B cell (primary cell): ENCODE measurements at regions not wholly inside any gene's neighbourhood (a gene's known extent, or its start where the extent isn't known, plus 50 kb on each side); places are given as distances from the start of the nearest gene placed in this dataset.

Source experiments
- ATAC-seq: fragments of 200-7000 bp; cut with Tn5 transposase; one replicate; pipeline ENCODE4 v1.10.0; 2021; ENCODE audit warnings: low read depth, mild to moderate bottlenecking, moderate number of reproducible peaks, moderate library complexity
- CTCF ChIA-PET: fragments of 350-600 bp; sonication (Branson Sonifier 250); formaldehyde crosslinking; loops from one replicate; lab custom pipeline; 2021; ENCODE audit warnings: antibody characterized with exemption, inconsistent platforms; lab: Charles Lee
- POLR2A ChIA-PET: fragments of 350-600 bp; sonication (Branson Sonifier 250); formaldehyde crosslinking; loops from one replicate; lab custom pipeline; 2021; ENCODE audit warnings: antibody characterized with exemption; lab: Charles Lee
- DNase-seq: peaks from one replicate; pipeline ENCODE4 v3.0.0; 2013
- H2AFZ ChIP-seq: 2 replicates; pipeline ENCODE4 v1.6.1; 2012; ENCODE audit warnings: mild to moderate bottlenecking, low read depth, low read length; ENCODE audit not compliant: insufficient read depth, poor library complexity, severe bottlenecking
- H3K27ac ChIP-seq, 2 donors: 1 replicate in 1 of 2; 2 replicates in 1 of 2; pipeline ENCODE4 v1.5.1; 2012 to 2013; ENCODE audit warnings: low read length in 2 of 2, mild to moderate bottlenecking in 2 of 2, moderate library complexity in 1 of 2
- H3K27me3 ChIP-seq, 4 experiments: fragments of 200-600 bp in 1 of 4; sonication (generic) in 1 of 4; replicated peaks in 1 of 4; 1 replicate in 2 of 4; 2 replicates in 2 of 4; pipeline versions ENCODE4 v1.6.1 to v1.7.0; 2013 to 2016; ENCODE audit warnings: low read length in 3 of 4, mild to moderate bottlenecking in 2 of 4, mixed read lengths in 1 of 4, moderate library complexity in 1 of 4; ENCODE audit not compliant: insufficient read depth in 4 of 4, control insufficient read depth in 3 of 4; ENCODE audit errors: control extremely low read depth in 1 of 4
- H3K36me3 ChIP-seq, 2 experiments: replicated peaks in 1 of 2; 1 replicate in 1 of 2; 2 replicates in 1 of 2; pipeline versions ENCODE4 v1.6.1 to v1.7.1; 2013; ENCODE audit warnings: low read length in 1 of 2; ENCODE audit not compliant: insufficient read depth in 2 of 2, control insufficient read depth in 1 of 2; ENCODE audit errors: control extremely low read depth in 1 of 2, extremely low read depth in 1 of 2
- H3K4me1 ChIP-seq, 2 donors: fragments of 200-600 bp in 1 of 2; sonication (generic) in 1 of 2; 1 replicate in 1 of 2; 2 replicates in 1 of 2; pipeline versions ENCODE4 v1.5.1 to v1.6.1; 2013 to 2017; ENCODE audit warnings: low read length in 2 of 2; ENCODE audit not compliant: control insufficient read depth in 2 of 2, insufficient read depth in 2 of 2
- H3K4me2 ChIP-seq: replicated peaks from 2 replicates; pipeline ENCODE3; 2012; ENCODE audit warnings: mild to moderate bottlenecking, low read depth, low read length; ENCODE audit not compliant: poor library complexity, severe bottlenecking
- H3K4me3 ChIP-seq, 5 experiments: fragments of 200-600 bp in 1 of 5; sonication (generic) in 1 of 5; 1 replicate in 3 of 5; 2 replicates in 2 of 5; pipeline versions ENCODE4 v1.5.1 to v1.7.0; 2011 to 2016; ENCODE audit warnings: low read length in 4 of 5, mild to moderate bottlenecking in 4 of 5, low read depth in 2 of 5, control low read depth in 1 of 5, moderate library complexity in 1 of 5; ENCODE audit not compliant: insufficient read depth in 1 of 5; ENCODE audit errors: control extremely low read depth in 1 of 5, extremely low read depth in 1 of 5
- H3K79me2 ChIP-seq: fragments of 200-600 bp; sonication (generic); one replicate; pipeline ENCODE4 v1.6.0; 2016; ENCODE audit warnings: low read length; ENCODE audit not compliant: control insufficient read depth, insufficient read depth
- H3K9ac ChIP-seq: fragments of 200-600 bp; sonication (generic); 2 replicates; pipeline ENCODE4 v1.6.1; 2017; ENCODE audit warnings: mild to moderate bottlenecking, low read length, moderate library complexity
- H3K9me3 ChIP-seq, 3 donors: one replicate each; pipeline versions ENCODE4 v1.6.1 to v1.7.1; 2013; ENCODE audit warnings: low read length in 2 of 3; ENCODE audit not compliant: control insufficient read depth in 2 of 3, insufficient read depth in 1 of 3; ENCODE audit errors: control extremely low read depth in 1 of 3
- H4K20me1 ChIP-seq: 2 replicates; pipeline ENCODE4 v1.6.0; 2012; ENCODE audit warnings: mild to moderate bottlenecking, low read length; ENCODE audit not compliant: insufficient read depth, control insufficient read depth, poor library complexity, severe bottlenecking
- H3K27ac Mint-ChIP-seq: one replicate; pipeline ENCODE4 v1.8.0; 2021; ENCODE audit warnings: mixed read lengths
- H3K27me3 Mint-ChIP-seq: one replicate; pipeline ENCODE4 v1.8.0; 2021; ENCODE audit warnings: mixed read lengths
- H3K4me1 Mint-ChIP-seq: one replicate; pipeline ENCODE4 v1.8.0; 2021; ENCODE audit warnings: mixed read lengths
- H3K4me3 Mint-ChIP-seq: one replicate; pipeline ENCODE4 v1.8.0; 2021; ENCODE audit warnings: mixed read lengths
- H3K9me3 Mint-ChIP-seq: one replicate; pipeline ENCODE4 v1.8.0; 2022; ENCODE audit warnings: mixed read lengths; ENCODE audit not compliant: insufficient read depth
- CTCF ChIP-seq: fragments of 200-600 bp; IDR thresholded peaks from one replicate; pipeline ENCODE4 v1.8.0; 2022; ENCODE audit warnings: antibody characterized with exemption, mild to moderate bottlenecking
- EZH2 ChIP-seq: IDR thresholded peaks from 2 replicates; pipeline ENCODE4 v1.6.1; 2012; ENCODE audit warnings: borderline replicate concordance, low read depth, mild to moderate bottlenecking, moderate library complexity, low read length; ENCODE audit not compliant: insufficient read depth, poor library complexity, severe bottlenecking
- WGBS: methylation state at CpG from one replicate; pipeline ENCODE4 v1.1.5; 2013; ENCODE audit warnings: missing lambda C conversion rate; ENCODE audit not compliant: insufficient coverage; 5-methylcytosine and 5-hydroxymethylcytosine counted together
- intact Hi-C: fragments of 100-400 bp; cut with micrococcal nuclease; formaldehyde crosslinking; loops from one replicate; pipeline ENCODE4 v1.10.0; 2022

GRCh38 chr6:121940728-121941127 is 458.7 kb upstream of the HSF2 start:
- ATAC-seq: no peak
- CTCF ChIA-PET: no interaction called here
- H3K9me3 ChIP-seq: no peaks in the 10 kb centered on the region

DNA sequence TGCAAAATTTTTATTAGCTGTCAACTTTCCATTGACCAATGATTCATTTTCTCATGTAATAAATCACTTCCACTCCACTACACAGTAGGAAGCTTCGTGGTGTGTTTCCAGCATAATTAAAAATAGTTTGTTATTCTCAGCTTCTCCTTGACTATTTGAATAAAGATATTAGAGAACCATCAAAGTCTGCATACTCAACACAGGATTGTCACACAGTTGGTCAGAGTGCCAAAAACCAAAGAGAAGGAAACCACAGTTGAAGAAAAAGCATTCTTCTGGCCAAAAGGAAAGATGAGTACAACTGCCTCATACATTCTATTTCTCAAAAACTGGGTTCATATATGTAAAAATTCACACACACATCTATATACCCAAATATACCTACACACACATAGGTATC is 455.1 kb upstream of the HSF2 start:
- no peaks in the 10 kb centered on the region for H3K27me3 ChIP-seq
- no peaks in the 10 kb centered on the region for H3K79me2 ChIP-seq
- H3K4me1 ChIP-seq: no peaks in the 10 kb centered on the region
- no peaks in the 10 kb centered on the region for H3K9me3 ChIP-seq
- Mint-ChIP-seq H3K27me3 (no peaks in the 10 kb centered on the region), H3K9me3 (peaks cover 8% of the 10 kb centered on the region), H3K27ac (no peak overlapping the region), H3K4me3 (no peak overlapping the region), H3K4me1 (no peaks in the 10 kb centered on the region)
- no peaks in the 10 kb centered on the region for H4K20me1 ChIP-seq
- H3K9ac ChIP-seq: no peak overlapping the region
- no peak overlapping the region for H3K4me2 ChIP-seq
- ChIA-PET CTCF (no interaction called here), POLR2A (no interaction called here)
- DNase-seq: no peak
- no peak overlapping the region for H3K4me3 ChIP-seq
- intact Hi-C loops: no loop called here
- ATAC-seq: no peak
- no peaks in the 10 kb centered on the region for H3K36me3 ChIP-seq
- no peak for TF ChIP-seq CTCF
- TF ChIP-seq EZH2: no peak
- WGBS: no CpG with 5 or more reads among the region's 1 CpG
- H3K27ac ChIP-seq: no peak overlapping the region
- no peak overlapping the region for H2AFZ ChIP-seq

More at GRCh38 chr6:121940728-121941127, 458.7 kb upstream of the HSF2 start:
- Mint-ChIP-seq H3K27ac (no peak overlapping the region), H3K9me3 (peaks cover 9% of the 10 kb centered on the region), H3K4me3 (no peak overlapping the region), H3K27me3 (no peaks in the 10 kb centered on the region), H3K4me1 (no peaks in the 10 kb centered on the region)
- no peaks in the 10 kb centered on the region for H3K79me2 ChIP-seq
- no peak overlapping the region for H3K4me2 ChIP-seq
- TF ChIP-seq CTCF: no peak
- no peak for TF ChIP-seq EZH2
- POLR2A ChIA-PET: no interaction called here
- intact Hi-C loops: no loop called here
- H3K4me3 ChIP-seq: no peak overlapping the region
- 100% methylated on average over 1 of the region's 2 CpGs for whole genome bisulfite sequencing
- H4K20me1 ChIP-seq: no peaks in the 10 kb centered on the region
- H3K9ac ChIP-seq: no peak overlapping the region
- H3K27ac ChIP-seq: no peak overlapping the region
- no peaks in the 10 kb centered on the region for H3K4me1 ChIP-seq
- no peaks in the 10 kb centered on the region for H3K27me3 ChIP-seq
- H2AFZ ChIP-seq: no peak overlapping the region
- H3K36me3 ChIP-seq: no peaks in the 10 kb centered on the region
- DNase-seq: no peak
